Activated CD4-positive, CD25-positive, alpha-beta regulatory T cell treated with anti-CD3 and anti-CD28 coated beads, Interleukin-2, amount 50 U/mL, for 72 hours (primary cell): ENCODE measurements at regions not wholly inside any gene's neighbourhood (a gene's known extent, or its start where the extent isn't known, plus 50 kb on each side); places are given as distances from the start of the nearest gene placed in this dataset.

Experiments used
- DNase-seq: peaks from one replicate; pipeline ENCODE4 v3.0.0; 2021

DNA sequence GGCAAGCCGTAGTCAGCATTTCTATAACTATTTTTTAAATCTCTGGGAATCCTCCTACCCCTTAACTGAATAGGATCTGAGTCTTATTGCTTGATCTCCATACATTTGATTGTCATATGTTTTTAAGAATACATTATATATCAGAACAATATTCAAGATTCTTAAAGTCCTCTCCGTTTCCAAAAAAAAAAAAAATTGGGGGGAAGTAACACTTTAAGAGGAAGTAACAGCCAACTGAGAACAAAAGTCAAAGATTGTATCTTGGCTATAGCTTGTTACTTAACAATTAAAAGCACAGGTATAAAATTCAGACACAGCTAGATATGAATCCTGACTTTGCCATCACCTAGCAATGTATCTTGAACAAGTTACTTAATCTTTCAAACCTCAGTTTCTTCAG lies 169.9 kb upstream of the ADO start:
- no peak for DNase-seq

DNA sequence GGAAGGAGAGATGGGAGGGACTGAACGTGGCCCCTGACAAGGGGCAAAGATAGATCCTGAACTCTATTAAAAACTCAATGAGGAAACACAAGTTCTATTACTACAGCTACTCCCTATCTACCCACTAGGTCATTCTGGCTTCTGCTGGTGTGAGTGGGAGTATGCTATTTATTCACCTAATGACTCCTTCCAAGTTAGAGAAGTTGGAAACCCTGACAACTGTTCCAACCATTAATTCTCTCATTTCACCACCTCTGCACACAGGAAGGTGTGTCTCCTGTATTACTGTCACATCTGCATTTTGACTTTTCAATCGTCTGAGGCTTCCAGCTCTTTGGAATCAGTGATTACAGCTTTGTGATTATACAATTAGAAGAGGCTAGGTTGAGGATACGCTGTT lies 169.4 kb upstream of the ADO start:
- no peak for DNase-seq

DNA sequence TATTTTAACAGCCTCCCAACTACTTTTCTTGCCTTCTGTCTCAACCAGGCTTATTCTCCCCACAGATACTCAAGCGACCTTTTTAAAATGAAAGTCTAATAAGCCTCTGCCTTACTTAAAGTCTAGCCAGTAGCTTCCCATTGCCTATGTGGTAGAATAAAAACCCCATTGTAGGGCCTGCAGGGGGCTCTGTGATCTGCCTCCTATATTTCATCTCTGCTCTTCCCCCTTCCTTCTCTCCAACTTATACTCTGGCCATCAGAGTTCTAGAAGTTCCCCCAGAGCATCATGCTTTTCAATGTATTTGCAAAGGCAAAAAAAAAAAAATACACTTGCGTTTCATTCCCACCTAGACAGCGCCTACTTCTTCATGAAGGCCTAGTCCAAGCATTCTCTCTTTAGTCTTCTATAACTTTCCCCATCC lies 167.7 kb upstream of the ADO start:
- DNase-seq: no peak

DNA sequence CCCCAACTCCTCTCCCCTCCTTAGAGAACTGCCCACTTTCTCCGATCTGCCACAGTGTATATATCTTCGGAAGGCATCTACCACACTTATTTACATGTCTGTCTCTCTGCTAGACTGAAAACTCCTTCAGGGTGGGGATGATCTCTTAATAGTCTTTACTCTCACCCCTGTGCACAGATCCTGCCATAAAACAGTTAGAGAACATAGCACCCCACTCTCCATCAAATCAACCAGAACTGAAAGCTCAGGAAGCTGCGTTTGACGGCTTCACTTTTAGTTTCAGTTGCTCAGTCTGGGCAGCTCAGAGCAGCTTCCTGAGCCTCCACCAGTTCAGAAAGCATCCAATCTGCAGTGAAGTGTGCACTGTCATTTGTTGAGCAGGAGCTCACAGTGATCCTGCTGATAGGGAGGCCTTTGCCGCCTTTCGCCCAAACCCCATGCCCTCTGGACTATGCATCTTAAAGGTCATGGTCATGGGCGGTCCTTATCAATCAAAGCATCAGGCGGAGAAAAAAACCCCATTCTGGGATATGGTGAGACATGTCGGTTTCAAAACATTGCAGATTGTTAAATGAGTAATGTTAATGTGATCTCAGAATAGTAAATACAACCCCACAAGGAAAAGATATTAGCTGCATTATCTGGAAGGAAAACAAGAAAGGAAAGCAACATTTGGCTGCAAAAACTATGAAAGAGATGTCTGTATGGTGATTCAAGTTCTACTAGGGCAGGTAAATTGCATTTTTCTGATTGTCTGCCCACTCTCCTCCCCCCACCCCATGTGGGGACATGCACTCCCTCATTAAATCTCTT lies 167.1 kb upstream of the ADO start:
- peak; percentile 61 for DNase-seq

DNA sequence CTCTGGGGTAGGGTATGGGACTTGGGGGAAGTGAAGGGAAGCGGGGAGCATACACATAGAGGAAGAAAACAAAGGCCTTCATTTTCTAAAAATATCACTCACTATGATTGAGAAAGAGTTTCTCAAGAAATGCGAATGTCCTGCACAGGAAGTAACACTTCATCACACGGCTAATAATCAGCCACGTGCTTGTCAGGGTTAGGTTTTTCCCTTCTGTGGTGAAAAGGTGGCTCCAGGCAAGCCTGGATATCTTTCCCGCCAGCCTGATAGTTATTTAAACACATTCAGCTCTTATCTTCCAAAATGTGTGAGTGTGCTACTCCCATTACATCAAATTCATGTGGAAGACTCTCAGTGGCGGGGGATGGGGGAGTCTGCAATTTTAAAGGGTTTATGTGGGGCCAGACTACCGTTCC lies 166.4 kb upstream of the ADO start:
- DNase-seq: no peak

DNA sequence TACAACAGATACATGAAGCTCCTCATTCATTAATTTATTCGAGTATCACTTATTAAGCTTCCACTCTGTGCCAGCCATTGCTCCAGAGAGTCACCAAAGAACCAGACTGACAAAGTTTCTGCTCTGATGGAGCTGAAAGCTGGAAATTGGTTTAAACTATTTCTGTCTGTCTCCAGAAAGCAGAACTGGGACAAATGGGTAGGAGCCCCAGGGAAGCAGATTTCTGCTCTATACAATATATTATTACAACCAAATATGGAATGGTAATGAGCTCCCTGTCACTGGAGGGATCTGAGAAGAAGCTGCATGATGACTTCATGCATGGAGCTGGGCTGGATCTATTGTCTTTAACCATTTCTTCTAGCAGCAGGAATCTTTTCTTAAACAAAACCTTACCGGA lies 165.4 kb upstream of the ADO start:
- DNase-seq: no peak

DNA sequence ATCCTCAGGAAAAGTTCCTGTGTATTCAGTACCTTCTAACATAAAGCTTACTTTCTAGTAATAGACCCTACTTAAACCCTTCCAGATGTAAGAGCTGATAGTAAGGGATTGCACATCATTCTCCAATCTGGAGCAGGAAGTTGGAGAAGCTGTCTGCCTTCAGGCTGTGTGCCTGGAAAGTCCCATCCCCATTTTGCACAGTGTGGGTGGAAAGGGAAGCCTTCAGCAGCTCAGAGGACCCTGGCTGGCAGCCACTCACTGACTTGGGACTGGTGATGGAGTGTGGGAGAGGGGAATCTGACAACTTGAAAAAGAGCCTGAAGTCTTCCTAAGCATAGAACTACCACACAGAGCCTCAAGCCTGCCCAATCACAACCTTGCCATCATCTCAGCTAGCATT lies 164.1 kb upstream of the ADO start:
- no peak for DNase-seq

DNA sequence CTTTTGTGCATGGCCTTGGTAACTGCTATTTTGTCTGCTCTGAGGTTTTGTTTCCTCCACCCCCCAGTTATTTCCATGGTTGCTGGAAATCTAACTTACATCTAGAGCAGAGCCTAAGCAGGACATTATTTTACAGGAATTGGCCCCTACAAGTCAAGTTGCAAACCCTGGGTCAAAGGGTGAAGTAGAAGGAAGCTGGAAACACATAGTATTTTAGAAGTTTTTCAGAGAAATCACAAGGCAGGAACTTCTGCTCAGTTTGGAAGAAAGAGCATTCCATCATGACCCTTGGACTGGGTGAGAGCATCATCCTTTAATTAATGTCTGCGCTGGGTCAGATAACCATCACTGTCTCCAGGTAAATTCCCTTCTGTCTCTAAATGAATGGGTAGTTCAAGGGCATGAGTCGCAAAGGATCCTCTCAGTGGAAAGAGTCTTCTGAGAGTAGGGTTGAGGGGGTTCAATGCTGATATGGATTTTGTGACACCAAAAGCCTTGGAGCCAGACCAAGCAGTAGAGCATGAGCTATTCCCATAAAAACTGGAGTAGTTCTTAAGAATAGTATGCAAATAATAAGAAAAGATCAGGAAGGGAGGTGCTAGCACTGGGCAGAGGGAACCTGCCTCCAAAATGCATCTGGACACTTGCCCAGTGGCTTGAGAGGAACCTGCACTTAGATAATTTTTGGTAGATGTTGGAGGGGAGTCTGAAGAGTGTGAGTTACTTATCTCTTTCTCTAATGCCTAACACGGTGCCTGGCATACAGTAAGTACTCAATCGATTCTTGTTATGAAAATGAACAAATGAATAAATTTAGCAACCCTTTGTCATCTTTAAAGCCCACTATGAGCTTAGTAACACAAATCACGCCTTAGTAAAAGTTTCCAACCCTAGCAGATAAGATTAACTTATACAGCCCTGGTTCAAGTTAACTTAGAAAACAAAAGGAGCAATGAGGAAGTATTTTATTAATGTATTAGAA lies 160.6 kb upstream of the ADO start:
- no peak for DNase-seq

DNA sequence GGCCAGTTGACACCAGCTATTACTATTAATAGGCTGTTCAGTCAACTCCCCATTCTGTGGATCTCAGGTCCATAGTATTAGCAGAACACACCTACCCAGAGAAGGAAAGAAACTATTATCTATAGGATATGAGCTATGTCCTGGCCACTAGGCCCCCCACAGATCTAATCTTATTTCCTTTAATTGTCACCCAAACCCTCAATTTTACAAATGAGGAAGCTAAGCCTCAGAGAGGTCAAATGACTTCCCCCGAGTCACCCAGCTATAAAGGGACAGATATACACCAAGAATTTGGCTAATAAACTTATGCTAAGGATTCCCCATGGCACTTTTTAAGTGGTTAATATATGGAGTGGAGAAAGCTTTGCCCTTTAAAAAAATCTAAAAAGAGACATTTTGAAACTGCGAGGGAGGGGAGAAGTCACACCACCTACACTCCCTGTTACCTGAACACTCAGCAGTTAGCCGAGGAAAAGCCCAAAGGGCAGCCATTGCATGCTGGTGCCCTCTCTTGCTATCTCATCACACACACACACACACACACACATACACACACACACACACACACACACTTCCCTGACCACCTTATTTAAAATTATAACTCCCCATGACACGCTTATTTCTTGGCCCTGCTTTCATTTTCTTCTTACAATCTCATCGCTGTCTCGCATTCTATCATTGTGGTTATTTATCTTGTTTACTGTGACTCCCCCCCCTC lies 157.0 kb upstream of the ADO start:
- DNase-seq: no peak

DNA sequence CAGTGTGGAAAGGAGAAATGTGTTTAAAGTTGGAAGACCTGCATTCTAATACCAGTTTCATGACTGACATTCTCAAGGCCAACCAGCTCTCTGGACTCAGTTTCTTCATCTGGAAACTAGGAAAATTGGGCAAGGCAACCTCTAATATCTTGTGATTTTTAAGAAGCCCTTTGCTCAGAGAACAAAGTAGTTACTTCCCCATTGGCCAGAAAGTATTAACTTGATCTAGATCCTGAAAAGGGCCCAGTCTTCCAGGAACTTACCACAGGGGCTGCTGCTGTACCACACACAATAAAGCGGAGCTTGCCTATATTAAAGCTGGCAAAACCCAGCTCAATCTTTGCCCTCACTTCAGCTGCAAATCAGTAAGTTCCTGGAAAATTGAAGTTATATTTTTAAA lies 155.6 kb upstream of the ADO start:
- no peak for DNase-seq

DNA sequence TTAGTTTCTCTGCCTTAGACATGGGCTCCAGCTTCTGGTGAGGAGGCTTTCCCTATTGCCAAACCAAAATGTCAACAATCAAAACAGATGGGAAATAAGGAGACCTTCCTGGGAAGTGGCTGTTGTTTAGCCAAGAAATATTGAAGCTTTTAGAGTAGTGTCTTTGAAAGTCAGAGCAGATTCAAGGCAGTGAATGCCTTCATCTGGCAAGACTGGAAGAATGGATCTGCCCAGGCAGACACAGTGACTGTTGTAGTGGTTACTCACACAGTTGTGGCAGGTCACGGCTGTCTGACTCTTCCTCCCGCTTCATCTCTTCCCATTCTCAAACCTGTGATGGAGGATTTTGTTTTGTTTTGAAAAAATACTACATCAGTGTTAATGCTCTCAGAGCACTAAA lies 154.1 kb upstream of the ADO start:
- no peak for DNase-seq

DNA sequence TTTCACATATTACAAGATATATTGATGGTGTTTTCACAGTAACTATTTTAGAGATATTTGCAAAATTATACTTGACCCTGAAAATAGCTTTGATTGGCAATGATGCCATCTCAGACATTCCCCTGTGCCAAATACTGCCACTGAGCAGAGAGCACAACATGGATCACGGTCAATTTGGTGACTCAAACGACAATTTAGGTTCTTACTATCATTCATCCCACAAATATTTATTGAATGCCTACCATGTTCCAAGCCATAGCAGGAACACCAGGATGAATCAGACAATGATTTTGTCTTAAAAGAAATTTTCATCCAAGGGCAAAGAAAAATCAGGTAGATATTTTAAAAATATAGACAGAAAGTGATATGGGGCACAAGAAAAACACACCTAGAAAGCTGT lies 153.2 kb upstream of the ADO start:
- DNase-seq: no peak

DNA sequence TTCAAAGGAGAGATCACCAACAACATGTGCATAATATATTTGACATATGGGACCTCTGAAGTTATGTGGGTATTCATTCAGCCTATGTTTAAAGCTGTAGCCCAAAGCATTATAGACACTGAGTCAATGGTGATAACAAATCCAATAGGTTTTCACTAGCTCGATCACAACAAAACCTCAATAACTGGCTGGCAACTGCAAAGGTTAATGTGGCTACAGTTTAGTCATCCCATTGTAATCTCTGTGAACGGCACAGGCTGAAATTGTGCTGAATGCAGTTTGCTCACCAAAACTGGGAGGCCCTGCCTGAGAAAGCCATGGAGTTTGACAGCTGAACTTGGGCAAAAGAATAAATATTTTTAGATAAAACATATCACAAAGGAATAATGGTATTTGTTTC lies 152.4 kb upstream of the ADO start:
- DNase-seq: no peak

DNA sequence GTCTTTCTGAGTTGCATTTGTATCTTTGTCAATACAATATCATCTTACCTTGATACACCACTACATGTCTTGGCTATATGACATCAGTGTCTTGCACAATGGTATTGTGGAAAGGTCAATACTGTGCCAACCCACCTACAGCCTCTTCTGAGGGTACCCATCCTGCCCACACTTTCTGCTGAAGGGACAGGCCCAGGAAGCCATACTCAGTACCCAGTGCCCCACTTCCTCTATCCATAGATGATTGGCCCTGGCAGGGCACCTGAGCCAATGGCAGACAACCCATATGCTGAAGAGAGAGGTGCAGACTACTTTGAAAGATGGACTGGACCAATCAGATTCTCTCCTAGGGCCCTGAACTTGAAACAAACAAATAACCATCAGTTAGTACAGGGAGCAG lies 152.0 kb upstream of the ADO start:
- DNase-seq: no peak

DNA sequence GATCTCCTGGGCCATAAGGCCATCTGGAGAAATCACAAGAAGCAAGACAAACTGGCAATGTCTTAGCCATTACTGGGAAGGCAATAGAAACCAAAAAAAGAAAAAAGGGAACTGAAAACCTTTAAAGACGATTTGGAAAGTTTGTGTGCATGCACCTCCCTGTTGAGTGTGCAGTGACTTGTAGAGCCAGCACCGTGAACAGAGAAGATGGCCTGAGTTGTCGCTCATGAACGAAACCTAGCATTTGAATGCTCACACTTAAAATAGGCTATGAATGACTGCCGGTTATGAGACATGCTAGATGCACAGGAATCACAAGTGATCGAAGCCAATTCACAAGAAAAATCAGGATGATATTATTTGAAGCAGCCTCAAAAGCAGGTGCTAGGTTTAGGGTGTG lies 151.3 kb upstream of the ADO start:
- no peak for DNase-seq

DNA sequence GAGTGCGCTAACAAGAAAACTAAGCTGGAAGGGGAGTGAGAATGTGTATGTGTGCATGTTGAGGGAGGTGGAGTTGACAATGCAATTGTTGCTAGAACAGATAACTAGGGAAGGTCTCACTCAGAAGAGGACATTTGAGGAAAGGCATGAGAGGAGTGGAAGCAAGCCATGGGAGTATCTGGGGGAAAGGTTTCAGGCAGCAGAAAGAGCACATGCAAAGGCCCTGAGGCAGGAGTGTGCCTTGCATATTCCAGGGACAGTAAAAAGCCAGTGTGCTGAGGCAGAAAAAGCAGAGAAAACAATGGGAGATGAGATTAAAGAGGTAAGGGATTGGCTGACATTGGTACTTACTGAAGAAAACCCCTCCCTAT lies 149.6 kb upstream of the ADO start:
- DNase-seq: no peak

DNA sequence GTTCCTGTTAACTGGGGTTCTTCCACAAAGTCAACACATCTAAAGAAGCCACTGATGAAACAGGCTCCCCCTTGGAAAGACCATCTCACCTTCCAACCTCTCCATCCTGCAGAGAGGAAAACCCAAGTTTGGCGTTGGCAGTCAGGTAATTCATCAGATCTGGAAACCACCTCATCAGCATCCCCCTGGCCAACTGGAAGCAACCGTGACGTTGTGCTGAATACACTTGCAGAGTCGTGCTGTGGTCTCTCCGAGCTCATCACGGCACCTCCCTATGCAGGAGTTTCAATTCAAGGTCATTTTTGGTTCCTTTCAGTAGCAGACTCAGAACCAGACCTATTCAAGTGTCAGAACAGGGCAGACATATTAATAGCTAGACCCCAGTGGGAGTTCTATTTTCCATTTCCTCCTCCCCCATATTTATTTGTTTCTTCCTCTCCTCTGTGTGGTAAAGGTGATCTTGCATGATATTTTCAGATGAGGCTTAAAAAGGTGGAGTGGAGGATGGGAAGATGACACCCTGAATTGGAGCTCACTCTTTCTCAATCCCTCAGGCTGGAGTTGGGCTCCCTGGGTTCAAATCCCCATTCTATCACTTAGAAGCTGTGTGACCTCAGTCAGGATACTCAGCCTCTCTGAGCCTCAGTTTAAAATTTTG lies 149.1 kb upstream of the ADO start:
- no peak for DNase-seq

DNA sequence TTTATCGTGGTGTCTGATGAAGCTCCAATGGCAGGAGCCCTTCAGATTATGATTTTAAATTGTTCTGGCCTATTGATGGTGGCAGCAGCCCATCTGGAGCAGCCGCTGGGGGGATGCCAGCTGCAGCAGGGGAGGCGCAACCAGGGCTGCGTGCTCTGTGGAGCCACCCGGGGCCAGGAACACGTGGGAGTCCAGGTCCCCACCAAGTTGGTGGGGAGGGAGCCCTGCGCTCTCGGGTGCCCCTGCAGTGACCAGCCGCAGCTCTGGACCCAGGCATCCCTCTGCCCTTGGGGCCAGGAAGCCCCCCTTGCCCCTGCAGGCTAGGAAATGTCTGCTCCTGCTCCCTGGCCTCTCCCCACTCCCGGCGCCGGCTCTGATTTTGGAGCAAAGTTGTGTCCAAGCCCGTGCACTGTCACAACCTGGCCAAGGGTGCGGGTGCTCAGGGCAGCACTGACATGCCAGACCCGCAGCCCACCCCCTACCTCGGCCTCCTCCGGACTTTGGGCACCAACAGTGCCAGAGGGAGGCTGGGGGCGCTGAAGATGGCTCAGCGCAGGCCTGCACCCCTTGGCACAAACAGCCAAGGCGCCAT lies 147.2 kb upstream of the ADO start:
- no peak for DNase-seq

DNA sequence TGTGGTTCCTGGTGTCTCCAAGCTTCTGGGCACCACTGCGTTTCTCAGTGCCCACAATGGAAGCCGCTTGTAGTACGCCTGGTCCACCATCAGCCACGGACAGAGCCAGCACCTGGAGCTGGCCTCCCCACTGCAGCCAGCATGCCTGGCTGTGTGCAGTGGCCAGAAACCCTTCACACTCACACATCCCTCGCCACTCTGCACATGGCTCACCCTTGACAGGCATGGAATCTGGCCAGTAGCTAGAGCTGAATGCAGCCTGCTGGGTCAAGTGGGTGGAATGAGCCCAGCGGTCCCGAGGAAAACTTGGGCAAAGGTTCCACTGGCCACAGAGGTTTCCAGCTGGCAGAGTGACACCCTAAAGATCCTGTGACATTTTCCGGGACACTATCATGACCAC lies 146.0 kb upstream of the ADO start:
- DNase-seq: no peak

DNA sequence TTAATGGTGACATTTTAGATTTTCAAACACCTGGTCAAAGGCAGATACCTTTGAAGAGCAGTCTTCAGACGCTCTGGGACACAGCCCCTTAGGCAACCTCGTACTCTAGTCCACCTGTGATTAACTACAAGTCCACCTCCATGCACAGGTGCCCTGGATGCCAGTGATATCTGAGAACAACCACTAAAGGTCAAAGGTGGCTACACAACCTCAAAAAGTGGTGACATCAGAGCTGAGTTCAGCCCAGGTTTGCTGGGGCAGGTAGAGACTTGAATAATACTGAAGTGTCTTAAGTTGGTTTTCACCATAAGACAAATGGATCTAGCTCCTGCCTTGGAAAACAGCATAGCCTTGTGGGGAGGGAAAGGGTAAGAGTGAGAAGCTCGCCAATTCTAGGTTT lies 143.4 kb upstream of the ADO start:
- DNase-seq: no peak

DNA sequence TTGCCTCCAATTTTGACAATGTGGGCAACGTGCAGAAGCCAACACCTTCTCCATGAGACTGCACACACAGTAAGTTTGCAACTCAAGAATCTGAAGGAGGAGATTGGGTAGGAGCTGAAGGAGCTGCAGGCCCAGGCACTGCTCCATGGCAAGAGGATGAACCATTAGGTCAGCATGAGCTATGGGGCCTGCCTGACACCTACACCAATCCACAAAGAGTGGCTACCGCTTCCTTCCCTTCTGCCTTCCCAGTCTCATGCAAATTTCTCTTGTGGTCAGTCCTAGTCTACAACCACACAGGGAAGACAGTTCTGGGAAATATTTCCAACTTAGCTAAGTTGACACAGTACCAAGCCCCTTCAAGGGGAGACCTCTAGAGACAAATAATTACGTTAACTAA lies 142.0 kb upstream of the ADO start:
- no peak for DNase-seq

DNA sequence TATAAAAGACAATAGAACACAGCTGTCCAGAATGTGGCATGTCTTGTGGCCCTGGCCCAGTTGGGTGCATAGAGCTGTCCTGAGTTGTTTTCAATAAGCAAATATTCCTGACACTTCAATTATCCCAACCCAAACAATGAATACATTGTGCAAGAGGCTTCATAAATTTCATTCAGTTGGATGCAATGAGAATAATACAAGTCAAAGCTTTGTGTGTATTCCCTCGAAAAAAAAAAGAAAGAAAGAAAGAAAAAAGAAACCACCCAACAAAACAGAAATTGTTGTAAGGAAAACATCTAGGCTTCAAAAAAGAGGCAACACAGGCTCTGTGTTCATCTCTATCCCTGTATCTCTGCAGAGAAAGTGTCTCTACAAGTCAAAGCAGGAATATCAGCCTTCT lies 138.7 kb upstream of the ADO start:
- DNase-seq: no peak

DNA sequence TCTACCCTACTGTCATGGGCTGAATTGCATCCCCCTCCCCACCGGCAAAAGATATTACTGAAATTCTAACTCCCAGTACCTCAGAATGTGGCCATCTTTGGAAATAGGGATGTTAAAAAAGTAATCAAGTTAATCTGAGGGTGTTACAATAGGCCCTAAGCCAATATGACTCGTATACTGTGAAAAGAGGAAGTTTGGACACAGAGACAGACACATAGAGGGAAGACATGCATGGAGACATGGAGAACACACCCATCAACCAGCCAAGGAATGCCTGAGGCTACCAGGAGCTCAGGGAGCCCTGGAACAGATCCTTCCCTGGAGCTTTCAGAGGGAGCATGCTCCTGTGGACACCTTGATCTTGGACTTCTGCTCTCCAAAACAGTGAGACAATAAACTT lies 138.2 kb upstream of the ADO start:
- no peak for DNase-seq
